ENCODE measurements at regions not wholly inside any gene's neighbourhood (a gene's known extent, or its start where the extent isn't known, plus 50 kb on each side); places are given as distances from the start of the nearest gene placed in this dataset.

DNA sequence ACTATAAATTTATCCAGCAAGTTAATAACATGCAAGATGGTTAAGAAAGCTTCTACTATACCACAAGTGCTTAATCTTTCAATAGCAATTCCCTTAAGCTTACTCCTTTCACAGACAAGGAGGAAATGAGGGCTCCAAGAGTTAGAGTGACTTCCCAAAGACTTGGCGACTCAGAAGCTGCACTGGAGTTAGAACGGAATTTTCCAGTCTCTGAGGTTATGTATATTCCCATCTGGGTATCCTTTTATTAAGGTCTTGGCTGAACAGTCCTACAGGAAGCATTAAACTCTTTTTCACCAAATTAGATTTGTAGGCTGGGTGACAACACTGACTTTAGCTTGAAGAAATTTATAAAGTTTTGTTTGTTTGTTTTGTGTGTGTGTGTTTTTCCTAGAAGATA is 256.9 kb upstream of the DPP10 start:
- TF ChIP-seq, protein P1, sequence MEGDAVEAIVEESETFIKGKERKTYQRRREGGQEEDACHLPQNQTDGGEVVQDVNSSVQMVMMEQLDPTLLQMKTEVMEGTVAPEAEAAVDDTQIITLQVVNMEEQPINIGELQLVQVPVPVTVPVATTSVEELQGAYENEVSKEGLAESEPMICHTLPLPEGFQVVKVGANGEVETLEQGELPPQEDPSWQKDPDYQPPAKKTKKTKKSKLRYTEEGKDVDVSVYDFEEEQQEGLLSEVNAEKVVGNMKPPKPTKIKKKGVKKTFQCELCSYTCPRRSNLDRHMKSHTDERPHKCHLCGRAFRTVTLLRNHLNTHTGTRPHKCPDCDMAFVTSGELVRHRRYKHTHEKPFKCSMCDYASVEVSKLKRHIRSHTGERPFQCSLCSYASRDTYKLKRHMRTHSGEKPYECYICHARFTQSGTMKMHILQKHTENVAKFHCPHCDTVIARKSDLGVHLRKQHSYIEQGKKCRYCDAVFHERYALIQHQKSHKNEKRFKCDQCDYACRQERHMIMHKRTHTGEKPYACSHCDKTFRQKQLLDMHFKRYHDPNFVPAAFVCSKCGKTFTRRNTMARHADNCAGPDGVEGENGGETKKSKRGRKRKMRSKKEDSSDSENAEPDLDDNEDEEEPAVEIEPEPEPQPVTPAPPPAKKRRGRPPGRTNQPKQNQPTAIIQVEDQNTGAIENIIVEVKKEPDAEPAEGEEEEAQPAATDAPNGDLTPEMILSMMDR (conservative IDR thresholded peaks at IDR 0.05; ENCODE audit: low read length) = no peak
- no peak for TF ChIP-seq EZH2phosphoT487 (IDR thresholded peaks at IDR 0.05; ENCODE audit: borderline replicate concordance, low read depth, low read length)

Data from OCI-LY7 (cell line).